OCI-LY1 (cell line): ENCODE measurements at regions not wholly inside any gene's neighbourhood (a gene's known extent, or its start where the extent isn't known, plus 50 kb on each side); places are given as distances from the start of the nearest gene placed in this dataset.

ENCODE experiments used
- H2AFZ ChIP-seq: fragments of 200-600 bp; sonication (generic), shearing (Covaris generic); 2 replicates; pipeline ENCODE4 v1.6.0; 2014; ENCODE audit warnings: antibody characterized with exemption, mild to moderate bottlenecking, low read length
- H3F3A ChIP-seq: fragments of 200-600 bp; sonication (generic), shearing (Covaris generic); 2 replicates; pipeline ENCODE4 v1.6.0; 2014; ENCODE audit warnings: mild to moderate bottlenecking, antibody characterized with exemption, low read length, moderate library complexity; ENCODE audit not compliant: insufficient read depth
- H3K27ac ChIP-seq: fragments of 200-600 bp; sonication (generic); 2 replicates; pipeline ENCODE4 v1.5.1; 2014; ENCODE audit warnings: low read length, mixed run types, mild to moderate bottlenecking, low read depth; ENCODE audit not compliant: poor library complexity, severe bottlenecking
- H3K27me3 ChIP-seq: fragments of 200-600 bp; sonication (generic); 2 replicates; pipeline ENCODE4 v1.6.0; 2014; ENCODE audit warnings: antibody characterized with exemption, mild to moderate bottlenecking, low read length, moderate library complexity; ENCODE audit not compliant: insufficient read depth
- H3K36me3 ChIP-seq: fragments of 200-600 bp; sonication (generic); 2 replicates; pipeline ENCODE4 v1.6.1; 2014; ENCODE audit warnings: mild to moderate bottlenecking, antibody characterized with exemption, low read length, moderate library complexity, mixed read lengths; ENCODE audit not compliant: insufficient read depth
- H3K4me1 ChIP-seq: fragments of 200-600 bp; sonication (generic); 2 replicates; pipeline ENCODE4 v1.5.1; 2014; ENCODE audit warnings: mild to moderate bottlenecking, low read length, moderate library complexity; ENCODE audit not compliant: insufficient read depth, severe bottlenecking
- H3K4me2 ChIP-seq: fragments of 200-600 bp; sonication (generic), shearing (Covaris generic); 2 replicates; pipeline ENCODE4 v1.6.1; 2014; ENCODE audit warnings: low read length
- H3K4me3 ChIP-seq: fragments of 200-600 bp; sonication (generic); 2 replicates; pipeline ENCODE4 v1.5.1; 2014; ENCODE audit warnings: low read length, low read depth, mild to moderate bottlenecking, mixed read lengths; ENCODE audit not compliant: poor library complexity, severe bottlenecking
- H3K79me2 ChIP-seq: fragments of 200-600 bp; shearing (Covaris generic); 2 replicates; pipeline ENCODE4 v1.6.1; 2016; ENCODE audit warnings: mixed run types, low read length, mixed read lengths; ENCODE audit not compliant: insufficient read depth
- H3K9ac ChIP-seq: fragments of 200-600 bp; sonication (generic), shearing (Covaris generic); 2 replicates; pipeline ENCODE4 v1.6.1; 2014; ENCODE audit warnings: mild to moderate bottlenecking, low read length, mixed read lengths
- H3K9me2 ChIP-seq: fragments of 200-600 bp; sonication (generic), shearing (Covaris generic); 2 replicates; pipeline ENCODE4 v1.6.1; 2014; ENCODE audit warnings: low read depth, mild to moderate bottlenecking, low read length, mixed read lengths
- H3K9me3 ChIP-seq: fragments of 200-600 bp; shearing (Covaris generic); 2 replicates; pipeline ENCODE4 v1.6.1; 2014; ENCODE audit warnings: low read length, mixed read lengths
- H4K20me1 ChIP-seq: fragments of 200-600 bp; sonication (generic), shearing (Covaris generic); 2 replicates; pipeline ENCODE4 v1.6.0; 2016; ENCODE audit warnings: mild to moderate bottlenecking, low read length; ENCODE audit not compliant: insufficient read depth
- EZH2 ChIP-seq: fragments of 200-600 bp; sonication (generic), shearing (Covaris generic); IDR thresholded peaks from 2 replicates; pipeline ENCODE4 v1.8.0; 2017; ENCODE audit warnings: borderline replicate concordance, mixed run types, mild to moderate bottlenecking, antibody characterized with exemption, low read length, moderate library complexity, mixed read lengths
- TF ChIP-seq, protein P1 (sequence below): fragments of 200-600 bp; sonication (generic), shearing (Covaris generic); IDR thresholded peaks from 2 replicates; pipeline ENCODE4 v1.5.1; 2017; ENCODE audit warnings: mild to moderate bottlenecking, antibody characterized with exemption, low read length, moderate library complexity, mixed read lengths

DNA sequence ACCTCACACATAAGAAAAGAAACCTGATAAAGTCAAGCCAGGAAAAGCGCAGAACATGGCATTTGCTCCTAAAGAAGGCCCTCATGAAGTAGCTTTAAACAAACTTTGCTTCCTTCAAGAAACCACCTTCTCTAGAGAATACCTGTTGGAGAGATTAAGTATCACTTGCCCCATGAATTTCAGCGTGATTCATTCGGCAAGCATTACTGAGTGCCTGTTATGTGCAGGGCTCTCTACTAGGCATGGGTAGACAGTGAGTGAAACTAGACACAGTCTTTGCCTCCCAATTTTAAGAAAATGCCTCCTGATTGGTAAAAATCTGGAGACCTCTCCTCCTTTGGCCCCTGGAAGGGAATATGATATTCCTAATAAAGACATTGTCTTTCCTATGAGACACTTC is 475.8 kb upstream of the NBEA start:
- Histone ChIP-seq H3K4me1 (no peaks in the 10 kb centered on the region), H3K79me2 (no peaks in the 10 kb centered on the region), H3K4me2 (no peak overlapping the region), H4K20me1 (no peaks in the 10 kb centered on the region), H3K27ac (no peak overlapping the region), H2AFZ (no peak overlapping the region), H3K9ac (no peak overlapping the region), H3F3A (no peaks in the 10 kb centered on the region), H3K9me3 (no peaks in the 10 kb centered on the region), H3K4me3 (no peak overlapping the region), H3K9me2 (no peaks in the 10 kb centered on the region), H3K36me3 (no peaks in the 10 kb centered on the region), H3K27me3 (no peaks in the 10 kb centered on the region)
- TF ChIP-seq, protein P1, sequence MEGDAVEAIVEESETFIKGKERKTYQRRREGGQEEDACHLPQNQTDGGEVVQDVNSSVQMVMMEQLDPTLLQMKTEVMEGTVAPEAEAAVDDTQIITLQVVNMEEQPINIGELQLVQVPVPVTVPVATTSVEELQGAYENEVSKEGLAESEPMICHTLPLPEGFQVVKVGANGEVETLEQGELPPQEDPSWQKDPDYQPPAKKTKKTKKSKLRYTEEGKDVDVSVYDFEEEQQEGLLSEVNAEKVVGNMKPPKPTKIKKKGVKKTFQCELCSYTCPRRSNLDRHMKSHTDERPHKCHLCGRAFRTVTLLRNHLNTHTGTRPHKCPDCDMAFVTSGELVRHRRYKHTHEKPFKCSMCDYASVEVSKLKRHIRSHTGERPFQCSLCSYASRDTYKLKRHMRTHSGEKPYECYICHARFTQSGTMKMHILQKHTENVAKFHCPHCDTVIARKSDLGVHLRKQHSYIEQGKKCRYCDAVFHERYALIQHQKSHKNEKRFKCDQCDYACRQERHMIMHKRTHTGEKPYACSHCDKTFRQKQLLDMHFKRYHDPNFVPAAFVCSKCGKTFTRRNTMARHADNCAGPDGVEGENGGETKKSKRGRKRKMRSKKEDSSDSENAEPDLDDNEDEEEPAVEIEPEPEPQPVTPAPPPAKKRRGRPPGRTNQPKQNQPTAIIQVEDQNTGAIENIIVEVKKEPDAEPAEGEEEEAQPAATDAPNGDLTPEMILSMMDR, result no peak
- no peak for TF ChIP-seq EZH2

DNA sequence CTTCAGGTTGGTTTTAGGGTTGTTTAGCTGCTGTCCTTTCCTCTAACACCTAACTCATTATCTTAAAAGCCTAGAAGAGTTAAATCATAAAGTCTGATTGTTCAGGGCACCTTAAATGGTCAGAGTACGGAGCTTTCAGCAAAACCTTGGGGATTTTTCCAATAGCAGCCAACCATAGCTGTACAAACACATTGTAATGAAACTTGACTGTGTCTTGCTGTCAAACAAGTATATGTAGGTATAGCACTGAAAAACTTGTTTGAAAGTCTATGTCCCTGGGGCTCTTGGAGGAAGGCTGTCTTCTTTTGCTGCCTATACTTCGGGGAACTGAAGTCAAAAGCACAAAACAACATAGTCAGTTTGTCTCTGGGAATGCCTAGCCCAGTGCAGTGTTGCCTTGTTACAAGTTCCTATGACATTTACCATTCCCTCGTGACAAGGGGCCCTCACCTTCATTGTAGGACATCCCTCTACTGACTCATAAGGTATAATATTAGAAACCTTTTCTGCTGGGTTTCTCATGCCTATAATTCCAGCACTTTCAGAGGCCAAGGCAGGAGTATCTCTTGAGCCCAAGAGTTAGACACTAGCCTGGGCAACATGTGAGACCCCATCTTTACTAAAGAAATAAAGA is 474.5 kb upstream of the NBEA start:
- H3K9me2 ChIP-seq, result no peaks in the 10 kb centered on the region
- no peak overlapping the region for H3K9ac ChIP-seq
- no peak overlapping the region for H3K4me2 ChIP-seq
- H3K4me3 ChIP-seq, result no peak overlapping the region
- H4K20me1 ChIP-seq, result no peaks in the 10 kb centered on the region
- H3F3A ChIP-seq, result no peaks in the 10 kb centered on the region
- no peak overlapping the region for H2AFZ ChIP-seq
- no peaks in the 10 kb centered on the region for H3K9me3 ChIP-seq
- no peaks in the 10 kb centered on the region for H3K4me1 ChIP-seq
- no peaks in the 10 kb centered on the region for H3K36me3 ChIP-seq
- H3K27me3 ChIP-seq, result no peaks in the 10 kb centered on the region
- no peak for TF ChIP-seq EZH2
- TF ChIP-seq, protein P1, result no peak
- no peak overlapping the region for H3K27ac ChIP-seq
- no peaks in the 10 kb centered on the region for H3K79me2 ChIP-seq

DNA sequence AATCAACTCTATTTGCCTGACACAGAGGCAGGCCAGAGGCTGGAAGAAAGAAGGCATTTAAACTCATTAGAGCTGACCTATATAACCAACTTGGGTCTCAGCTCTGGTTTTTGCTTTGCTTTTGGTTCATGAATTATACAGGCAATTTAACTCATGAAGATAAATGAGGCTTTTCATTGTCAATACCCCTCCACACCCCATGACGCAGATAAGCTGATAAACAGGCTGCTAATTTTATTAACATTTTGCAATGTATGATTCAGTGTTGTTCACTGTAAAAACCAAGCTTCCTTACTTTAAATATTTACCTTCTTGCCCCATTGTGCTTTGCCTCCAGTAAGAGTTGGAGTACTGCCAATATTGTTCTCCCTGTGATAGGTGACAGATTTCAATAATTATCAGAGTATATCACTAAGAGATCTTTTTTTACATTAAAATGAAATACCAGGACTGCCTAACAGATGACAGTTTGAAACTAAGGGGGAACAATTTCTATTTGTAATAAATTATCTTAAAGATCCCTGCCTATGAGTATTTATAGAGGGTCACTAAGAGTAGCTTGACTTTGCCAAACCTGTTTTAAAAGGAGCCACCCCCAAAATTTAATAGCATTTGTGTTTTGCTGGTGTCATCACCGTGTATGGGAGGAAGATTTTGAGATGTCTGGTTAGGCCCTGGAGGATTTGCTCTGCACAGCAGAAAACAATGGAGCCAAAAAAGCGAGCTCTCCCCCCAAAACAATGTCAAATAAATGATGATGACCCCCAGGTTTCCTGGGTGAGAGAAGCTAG is 472.7 kb upstream of the NBEA start:
- no peaks in the 10 kb centered on the region for H3K36me3 ChIP-seq
- no peak overlapping the region for H3K9ac ChIP-seq
- no peak overlapping the region for H3K4me3 ChIP-seq
- H2AFZ ChIP-seq, result no peak overlapping the region
- no peaks in the 10 kb centered on the region for H3K9me3 ChIP-seq
- no peaks in the 10 kb centered on the region for H3K4me1 ChIP-seq
- no peaks in the 10 kb centered on the region for H3K27me3 ChIP-seq
- H3K79me2 ChIP-seq, result no peaks in the 10 kb centered on the region
- no peaks in the 10 kb centered on the region for H3K9me2 ChIP-seq
- no peak for TF ChIP-seq EZH2
- TF ChIP-seq, protein P1, result no peak
- no peak overlapping the region for H3K27ac ChIP-seq
- no peaks in the 10 kb centered on the region for H3F3A ChIP-seq
- H3K4me2 ChIP-seq, result no peak overlapping the region
- no peaks in the 10 kb centered on the region for H4K20me1 ChIP-seq
